GM21515 (cell line): ENCODE measurements at regions not wholly inside any gene's neighbourhood (a gene's known extent, or its start where the extent isn't known, plus 50 kb on each side); places are given as distances from the start of the nearest gene placed in this dataset.

Source experiments
- ATAC-seq: cut with Tn5 transposase; IDR thresholded peaks from one replicate; pipeline ENCODE4 v1.9.1; 2021; ENCODE audit not compliant: unreplicated experiment

- no peak for ATAC-seq
These were observed 557.9 kb downstream of the CAAP1 start for GRCh38 chr9:26334706-26335105.

- no peak for ATAC-seq
These were observed 561.4 kb downstream of the CAAP1 start for GRCh38 chr9:26331223-26331622.

- no peak for ATAC-seq
These were observed 562.6 kb downstream of the CAAP1 start for GRCh38 chr9:26329974-26330373.

GRCh38 chr9:26326563-26326962, 566.0 kb downstream of the CAAP1 start:
- ATAC-seq, result peak; percentile 66

GRCh38 chr9:26325444-26325829, 567.2 kb downstream of the CAAP1 start:
- no peak for ATAC-seq

- ATAC-seq, result no peak
These were observed 567.7 kb downstream of the CAAP1 start for GRCh38 chr9:26324786-26325443.

- ATAC-seq, result no peak
These were observed 570.7 kb downstream of the CAAP1 start for GRCh38 chr9:26321935-26322334.

GRCh38 chr9:26319859-26320258, 572.7 kb downstream of the CAAP1 start:
- ATAC-seq, result no peak

- no peak for ATAC-seq
These were observed 579.5 kb downstream of the CAAP1 start for GRCh38 chr9:26313108-26313507.

- no peak for ATAC-seq
These were observed 581.1 kb downstream of the CAAP1 start for GRCh38 chr9:26311463-26311995.

- no peak for ATAC-seq
These were observed 582.3 kb downstream of the CAAP1 start for GRCh38 chr9:26310294-26310693.

- ATAC-seq, result no peak
These were observed 584.3 kb downstream of the CAAP1 start for GRCh38 chr9:26308328-26308727.

GRCh38 chr9:26301659-26302058, 590.9 kb downstream of the CAAP1 start:
- ATAC-seq, result no peak

- no peak for ATAC-seq
These were observed 591.6 kb downstream of the CAAP1 start for GRCh38 chr9:26301046-26301445.

- no peak for ATAC-seq
These were observed 595.6 kb downstream of the CAAP1 start for GRCh38 chr9:26296910-26297572.

GRCh38 chr9:26292943-26293342, 599.7 kb downstream of the CAAP1 start:
- no peak for ATAC-seq

- no peak for ATAC-seq
These were observed 593.4 kb upstream of the TUSC1 start for GRCh38 chr9:26271495-26272122.

- no peak for ATAC-seq
These were observed 588.0 kb upstream of the TUSC1 start for GRCh38 chr9:26266146-26266793.

- no peak for ATAC-seq
These were observed 586.7 kb upstream of the TUSC1 start for GRCh38 chr9:26264709-26265601.

- ATAC-seq, result no peak
These were observed 585.2 kb upstream of the TUSC1 start for GRCh38 chr9:26263478-26263877.
